IPS-NIHi11 (cell line): ENCODE measurements at regions not wholly inside any gene's neighbourhood (a gene's known extent, or its start where the extent isn't known, plus 50 kb on each side); places are given as distances from the start of the nearest gene placed in this dataset.

Experiments
- DNase-seq: peaks from one replicate; pipeline ENCODE4 v3.0.0; 2012; ENCODE audit warnings: mixed read lengths, low spot score

GRCh38 chr18:61756244-61756643 lies 136.6 kb downstream of the RNF152 start:
- DNase-seq: no peak

- DNase-seq: no peak
These were observed 137.3 kb downstream of the RNF152 start for GRCh38 chr18:61755555-61755954.

GRCh38 chr18:61754039-61754583 lies 138.7 kb downstream of the RNF152 start:
- DNase-seq: no peak

- DNase-seq: no peak
These were observed 139.4 kb downstream of the RNF152 start for GRCh38 chr18:61753373-61753772.

- no peak for DNase-seq
These were observed 139.8 kb downstream of the RNF152 start for GRCh38 chr18:61752973-61753372.

GRCh38 chr18:61750840-61751668 lies 141.8 kb downstream of the RNF152 start:
- DNase-seq: no peak

GRCh38 chr18:61749546-61749945 lies 143.3 kb downstream of the RNF152 start:
- no peak for DNase-seq

- no peak for DNase-seq
These were observed 143.8 kb downstream of the RNF152 start for GRCh38 chr18:61749031-61749430.

GRCh38 chr18:61748004-61748403 lies 144.8 kb downstream of the RNF152 start:
- DNase-seq: peak; percentile 21

- DNase-seq: no peak
These were observed 148.9 kb downstream of the RNF152 start for GRCh38 chr18:61743775-61744531.

- no peak for DNase-seq
These were observed 150.0 kb downstream of the RNF152 start for GRCh38 chr18:61742565-61743429.

- no peak for DNase-seq
These were observed 150.8 kb downstream of the RNF152 start for GRCh38 chr18:61741881-61742454.

GRCh38 chr18:61738488-61738887 lies 154.3 kb downstream of the RNF152 start:
- DNase-seq: no peak

- no peak for DNase-seq
These were observed 154.8 kb downstream of the RNF152 start for GRCh38 chr18:61738042-61738441.

- DNase-seq: no peak
These were observed 156.7 kb downstream of the RNF152 start for GRCh38 chr18:61736133-61736532.

- no peak for DNase-seq
These were observed 157.2 kb downstream of the RNF152 start for GRCh38 chr18:61735564-61736102.

GRCh38 chr18:61734396-61734795 lies 158.4 kb downstream of the RNF152 start:
- DNase-seq: no peak

GRCh38 chr18:61732854-61733253 lies 160.0 kb downstream of the RNF152 start:
- no peak for DNase-seq

- DNase-seq: no peak
These were observed 161.0 kb downstream of the RNF152 start for GRCh38 chr18:61731693-61732376.

- DNase-seq: no peak
These were observed 161.6 kb downstream of the RNF152 start for GRCh38 chr18:61731178-61731577.

GRCh38 chr18:61729322-61729721 lies 163.5 kb downstream of the RNF152 start:
- DNase-seq: no peak
